Spleen (tissue), 11 donors: ENCODE measurements at regions not wholly inside any gene's neighbourhood (a gene's known extent, or its start where the extent isn't known, plus 50 kb on each side); places are given as distances from the start of the nearest gene placed in this dataset.

Source experiments
- DNase-seq: peaks from one replicate; pipeline ENCODE4 v3.0.0-alpha.2; 2020
- H3K27ac ChIP-seq, 8 donors: fragments of 200-600 bp; sonication (generic) in 7 of 8; 1 replicate in 4 of 8; 2 replicates in 4 of 8; pipeline versions ENCODE4 v1.5.0 to v1.8.0; 2016 to 2021; ENCODE audit warnings: inconsistent platforms in 4 of 8, mild to moderate bottlenecking in 4 of 8, moderate library complexity in 1 of 8
- H3K27me3 ChIP-seq, 7 donors: fragments of 200-600 bp; sonication (generic) in 6 of 7; replicated peaks in 1 of 7; 1 replicate in 4 of 7; 2 replicates in 3 of 7; pipeline versions ENCODE4 v1.5.0 to v1.8.0; 2016 to 2021; ENCODE audit warnings: inconsistent platforms in 3 of 7, mild to moderate bottlenecking in 1 of 7
- H3K36me3 ChIP-seq, 6 donors: fragments of 200-600 bp; sonication (generic) in 5 of 6; 1 replicate in 4 of 6; 2 replicates in 2 of 6; pipeline versions ENCODE4 v1.5.0 to v1.8.0; 2016 to 2021; ENCODE audit warnings: inconsistent platforms in 2 of 6
- H3K4me1 ChIP-seq, 6 donors: fragments of 200-600 bp; sonication (generic) in 5 of 6; 1 replicate in 3 of 6; 2 replicates in 3 of 6; pipeline versions ENCODE4 v1.5.0 to v1.8.0; 2016 to 2021; ENCODE audit warnings: inconsistent platforms in 3 of 6
- H3K4me3 ChIP-seq, 8 donors: fragments of 200-600 bp; sonication (generic) in 7 of 8; 1 replicate in 4 of 8; 2 replicates in 4 of 8; pipeline versions ENCODE4 v1.5.0 to v1.8.0; 2016 to 2021; ENCODE audit warnings: inconsistent platforms in 4 of 8, mild to moderate bottlenecking in 4 of 8, moderate library complexity in 2 of 8
- H3K9me3 ChIP-seq, 8 donors: fragments of 200-600 bp; sonication (generic) in 7 of 8; 1 replicate in 4 of 8; 2 replicates in 4 of 8; pipeline versions ENCODE4 v1.5.0 to v1.8.0; 2016 to 2021; ENCODE audit warnings: inconsistent platforms in 4 of 8
- CTCF ChIP-seq, 11 experiments: fragments of 200-600 bp in 7 of 11; fragments of 450-650 bp in 4 of 11; sonication (generic) in 4 of 11; IDR thresholded peaks in 8 of 11; conservative IDR thresholded peaks in 3 of 11; 1 replicate in 7 of 11; 2 replicates in 4 of 11; pipeline versions ENCODE4 v1.4.0 to v1.8.0; 2016 to 2021; ENCODE audit warnings: antibody characterized with exemption in 11 of 11, inconsistent platforms in 4 of 11, mild to moderate bottlenecking in 1 of 11
- POLR2A ChIP-seq, 3 donors: fragments of 450-650 bp; IDR thresholded peaks; one replicate each; pipeline ENCODE4 v1.5.1; 2017; ENCODE audit warnings: antibody characterized with exemption in 3 of 3, mild to moderate bottlenecking in 1 of 3
- POLR2AphosphoS5 ChIP-seq, 3 donors: sonication (generic); formaldehyde crosslinking; IDR thresholded peaks; one replicate each; pipeline ENCODE4 v1.5.1; 2017; ENCODE audit warnings: antibody characterized with exemption in 3 of 3
- WGBS, 5 donors: extraction: QIAGEN DNeasy Blood & Tissue Kit in 3 of 5; methylation state at CpG; one replicate each; pipeline versions ENCODE4 v1.1.5 to v1.1.7; 2013 to 2018; 5-methylcytosine and 5-hydroxymethylcytosine counted together
- intact Hi-C: fragments of 100-400 bp; cut with DNase I; formaldehyde crosslinking; loops from one replicate; pipeline ENCODE4 v1.15.0; 2023; ENCODE audit warnings: low total_unique reads
- donor health status: healthy with polysubstance abuse.
- donor health status: DM: no; HTN: no; CAD: no; lungs with moderate emphysema.
- donor health status: DM: no; HTN: no; CAD: no.
- donor health status: Bipolar disorder and iron deficiency.
- donor health status: healthy.
- donor health status: DM: no; HTN: no; CAD: no.
- donor health status: DM: yes; HTN: yes; CAD: no.

DNA sequence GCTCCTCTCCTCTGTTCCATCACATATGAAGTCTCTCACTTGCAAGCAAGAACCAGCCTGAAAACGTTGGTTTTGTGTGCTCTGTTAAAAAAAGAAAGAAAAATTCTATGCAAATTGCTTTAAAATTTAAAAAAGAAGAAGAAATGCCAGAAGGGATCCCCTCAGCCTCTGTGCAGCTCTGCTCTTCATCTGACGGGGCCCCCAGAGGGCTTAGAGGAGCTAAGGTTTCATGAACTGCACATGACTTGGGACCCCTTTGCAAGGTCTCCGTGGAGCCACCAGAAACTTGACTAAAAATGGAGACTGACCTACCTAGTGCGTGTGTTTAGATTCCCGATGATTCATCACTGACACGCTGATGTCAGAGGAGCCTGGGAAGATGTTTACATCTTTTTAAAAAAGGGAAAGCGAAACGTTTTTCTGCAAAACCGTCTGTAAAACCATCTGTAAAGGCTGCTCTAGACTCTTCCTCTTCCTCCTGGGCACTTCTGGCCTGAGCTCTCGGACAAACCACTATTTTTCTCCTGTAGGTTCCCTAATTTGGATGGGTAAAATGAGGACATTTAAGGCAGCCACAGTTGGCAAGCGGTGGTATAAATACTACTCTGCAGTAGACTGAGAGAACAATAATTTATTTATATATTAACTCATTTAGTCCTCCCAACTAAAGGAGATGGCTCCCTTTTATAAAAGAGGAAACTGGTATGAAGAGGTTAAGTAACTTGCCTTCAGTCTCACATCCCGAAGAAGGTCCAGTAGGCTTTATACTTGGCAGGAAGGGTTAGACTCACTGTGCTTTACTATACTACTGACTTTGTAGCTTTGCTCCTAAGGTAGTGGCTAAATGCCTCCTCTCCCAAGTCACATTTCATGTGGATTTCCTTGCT, 67.2 kb upstream of the POLG start:
- Histone ChIP-seq H3K27ac (peak overlapping the region in 1 of 8 donors; percentile 40), H3K27me3 (peaks cover 9 to 100% (median 82%) of the 10 kb centered on the region in 7 donors), H3K4me3 (no peak overlapping the region), H3K9me3 (no peaks in the 10 kb centered on the region), H3K36me3 (no peaks in the 10 kb centered on the region), H3K4me1 (peaks cover 22 to 53% (median 32%) of the 10 kb centered on the region in 6 donors)
- WGBS, 5 donors: 6 to 11% (median 9%) methylated on average over 12 of the region's 12 CpGs
- no peak for DNase-seq
- TF ChIP-seq POLR2A (IDR thresholded peaks at IDR 0.05) (no peak), POLR2AphosphoS5 (IDR thresholded peaks at IDR 0.05) (no peak)
- intact Hi-C loops: no loop called here

DNA sequence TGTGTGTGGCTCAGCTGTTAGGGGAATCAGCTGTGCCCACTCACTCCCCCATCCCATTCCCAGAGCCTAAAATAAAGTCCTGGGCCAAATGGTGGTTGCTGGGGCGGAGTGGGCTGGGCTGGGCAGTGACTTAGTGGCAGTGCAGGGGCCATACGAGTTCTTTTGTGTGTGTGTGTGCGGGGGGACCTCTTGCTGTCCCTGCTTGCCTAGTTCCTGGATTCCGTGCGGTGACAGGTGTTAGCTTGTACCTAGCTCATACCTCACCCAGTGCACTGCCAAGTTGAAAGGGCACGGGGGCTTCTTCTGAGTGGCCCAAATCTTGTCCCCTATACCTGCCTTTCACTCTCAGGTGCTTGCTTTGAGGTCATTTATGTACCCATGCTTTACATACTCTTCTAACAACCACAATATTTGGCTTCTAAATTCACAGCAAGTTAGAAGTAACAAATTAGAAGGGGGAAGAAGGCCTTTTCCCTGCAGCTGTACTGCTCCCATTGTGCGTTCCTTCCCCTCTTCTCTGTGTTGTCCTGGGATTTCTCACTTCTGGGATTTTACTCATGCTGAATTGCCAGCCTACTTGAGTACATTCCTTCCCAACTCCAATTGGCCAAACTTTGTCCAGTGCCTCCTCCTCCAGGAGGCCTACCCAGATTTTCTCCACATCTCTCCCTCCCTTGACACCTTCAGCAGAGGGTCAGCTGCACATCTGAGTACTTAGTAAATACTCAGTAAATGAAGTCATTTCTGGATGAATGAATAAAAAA, 66.3 kb upstream of the POLG start:
- TF ChIP-seq POLR2AphosphoS5 (IDR thresholded peaks at IDR 0.05) (no peak), POLR2A (IDR thresholded peaks at IDR 0.05) (no peak), CTCF (IDR thresholded peaks at IDR 0.05 in 8 of 11, conservative IDR thresholded peaks at IDR 0.05 in 3 of 11) (no peak)
- intact Hi-C loops: no loop called here
- peaks cover 13 to 45% (median 23%) of the 10 kb centered on the region in 6 donors for H3K4me1 ChIP-seq
- no peaks in the 10 kb centered on the region for H3K9me3 ChIP-seq
- H3K36me3 ChIP-seq: no peaks in the 10 kb centered on the region
- peak; percentile 40 for DNase-seq
- no peak overlapping the region for H3K27ac ChIP-seq
- H3K27me3 ChIP-seq: peaks cover 5 to 96% (median 73%) of the 10 kb centered on the region in 7 donors
- WGBS, 5 donors: 36 to 43% (median 37%) methylated on average over 5 to 7 of the region's 7 CpGs
- peak overlapping the region in 1 of 8 donors; percentile 76 for H3K4me3 ChIP-seq

DNA sequence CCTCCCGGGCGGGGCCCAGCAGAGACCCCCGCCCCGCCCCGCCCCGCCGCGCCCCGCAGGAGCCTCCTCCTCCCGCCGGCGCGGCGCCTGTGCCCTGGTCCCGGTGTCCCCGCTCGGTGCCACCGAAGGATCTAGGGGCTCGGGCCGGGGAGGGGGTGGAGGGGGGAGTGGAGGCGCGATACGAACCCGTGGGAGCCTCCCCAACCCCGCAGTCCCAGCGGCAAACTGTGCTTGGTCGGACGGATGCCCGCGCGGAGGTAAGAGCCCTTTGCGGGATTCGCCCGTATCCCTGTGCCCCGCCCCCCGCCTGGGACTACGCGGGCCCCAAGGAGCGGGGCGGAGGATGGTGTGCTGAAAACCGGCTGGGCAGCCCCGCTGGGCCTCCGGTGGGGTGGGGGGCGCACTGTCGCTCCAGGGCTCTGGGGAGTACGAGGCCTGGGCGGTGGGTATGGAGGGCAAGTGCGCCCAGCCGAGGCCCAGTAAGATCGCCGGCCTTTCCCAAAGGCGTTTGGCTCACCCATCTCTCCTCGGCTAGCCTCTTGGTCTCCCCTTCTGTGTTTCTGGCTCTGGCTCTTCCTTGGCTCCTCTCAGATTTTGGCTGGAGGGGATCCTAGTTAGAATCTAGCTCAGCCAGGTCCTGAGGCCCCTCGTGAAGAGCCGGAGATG, 65.6 kb upstream of the POLG start:
- 6 to 16% (median 10%) methylated on average over 20 to 55 of the region's 55 CpGs for WGBS, 5 donors
- Histone ChIP-seq H3K9me3 (no peaks in the 10 kb centered on the region), H3K36me3 (no peaks in the 10 kb centered on the region), H3K27me3 (peaks cover 5 to 96% (median 66%) of the 10 kb centered on the region in 7 donors), H3K27ac (peak overlapping the region in 2 of 8 donors; percentile 32 to 38), H3K4me3 (peak overlapping the region; percentile 38 to 76 (median 43)), H3K4me1 (peaks cover 11 to 42% (median 20%) of the 10 kb centered on the region in 6 donors)
- TF ChIP-seq CTCF (IDR thresholded peaks at IDR 0.05 in 8 of 11, conservative IDR thresholded peaks at IDR 0.05 in 3 of 11) (no peak), POLR2A (IDR thresholded peaks at IDR 0.05) (no peak), POLR2AphosphoS5 (IDR thresholded peaks at IDR 0.05) (no peak)
- intact Hi-C loops: no loop called here
- DNase-seq: no peak

DNA sequence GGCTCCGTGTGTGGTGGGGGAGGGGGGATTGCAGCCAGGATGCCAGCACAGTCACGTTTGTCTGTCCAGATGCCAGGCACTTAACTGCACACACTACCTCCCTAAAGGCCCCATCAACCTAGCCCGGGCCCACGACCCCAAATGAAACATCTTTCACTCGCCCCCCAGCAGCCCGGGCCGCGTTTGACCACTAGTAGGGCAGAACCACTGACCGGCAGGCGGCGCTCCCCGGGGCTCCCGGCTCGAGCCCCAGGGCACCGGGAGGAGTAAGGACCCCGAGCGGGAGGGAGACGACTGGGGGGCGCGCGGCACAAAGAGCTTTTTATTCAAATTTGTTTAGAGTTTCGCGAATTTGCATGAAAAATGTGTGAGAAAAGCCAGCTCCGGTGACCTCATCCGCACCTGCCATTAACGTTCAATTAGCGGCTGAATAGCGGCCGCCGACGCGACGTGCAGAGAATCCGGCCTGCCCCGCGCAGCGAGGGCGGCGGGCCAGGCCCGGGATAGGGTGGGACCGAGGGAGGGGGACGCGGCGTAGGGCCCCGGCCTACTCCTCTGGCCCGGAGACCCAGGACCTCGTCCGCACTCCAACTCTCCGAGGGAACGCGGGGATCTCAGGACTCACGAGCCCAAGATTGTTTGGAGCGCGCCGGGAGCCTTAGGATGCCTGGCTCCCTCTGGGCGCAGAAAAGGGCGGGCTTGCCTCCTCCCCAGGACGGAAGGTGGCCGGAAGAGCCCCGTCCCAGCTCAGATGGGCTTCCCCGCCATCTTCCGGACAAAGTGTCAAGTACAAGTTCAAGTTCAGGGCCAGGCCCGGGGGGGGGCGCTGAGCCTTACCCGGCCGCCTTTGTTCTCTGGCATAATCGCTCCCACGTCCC, 64.9 kb upstream of the POLG start:
- intact Hi-C loops: no loop called here
- DNase-seq: peak; percentile 83
- peaks cover 2 to 96% (median 58%) of the 10 kb centered on the region in 7 donors for H3K27me3 ChIP-seq
- no peaks in the 10 kb centered on the region for H3K36me3 ChIP-seq
- peak overlapping the region in 2 of 8 donors; percentile 32 to 38 for H3K27ac ChIP-seq
- TF ChIP-seq CTCF (IDR thresholded peaks at IDR 0.05 in 8 of 11, conservative IDR thresholded peaks at IDR 0.05 in 3 of 11): peak in 7 of 11 experiments; percentile 16 to 36 (median 22)
- TF ChIP-seq POLR2A (IDR thresholded peaks at IDR 0.05): no peak
- peak in 1 of 3 donors; percentile 29 for TF ChIP-seq POLR2AphosphoS5 (IDR thresholded peaks at IDR 0.05)
- peaks cover 11 to 42% (median 20%) of the 10 kb centered on the region in 6 donors for H3K4me1 ChIP-seq
- H3K4me3 ChIP-seq: peak overlapping the region; percentile 38 to 76 (median 43)
- WGBS, 5 donors: 2 to 6% (median 2%) methylated on average over 42 to 68 of the region's 68 CpGs
- H3K9me3 ChIP-seq: no peaks in the 10 kb centered on the region
